Peyer's patch (tissue), 4 donors: ENCODE measurements at regions not wholly inside any gene's neighbourhood (a gene's known extent, or its start where the extent isn't known, plus 50 kb on each side); places are given as distances from the start of the nearest gene placed in this dataset.

Experiments
- CTCF ChIP-seq, 6 experiments: fragments of 450-650 bp in 4 of 6; fragments of 200-600 bp in 2 of 6; sonication (generic) in 1 of 6; IDR thresholded peaks; one replicate each; pipeline ENCODE4 v1.5.1; 2017 to 2019; ENCODE audit warnings: antibody characterized with exemption in 6 of 6, mild to moderate bottlenecking in 3 of 6, moderate library complexity in 1 of 6
- POLR2A ChIP-seq, 2 donors: fragments of 450-650 bp; IDR thresholded peaks; one replicate each; pipeline ENCODE4 v1.5.1; 2017; ENCODE audit warnings: antibody characterized with exemption in 2 of 2, mild to moderate bottlenecking in 2 of 2, moderate library complexity in 2 of 2

GRCh38 chr3:168834558-168834957 lies 738.8 kb upstream of the GOLIM4 start:
- TF ChIP-seq POLR2A (IDR thresholded peaks at IDR 0.05) (no peak), CTCF (IDR thresholded peaks at IDR 0.05) (no peak)
